NB4 (cell line): ENCODE measurements at regions not wholly inside any gene's neighbourhood (a gene's known extent, or its start where the extent isn't known, plus 50 kb on each side); places are given as distances from the start of the nearest gene placed in this dataset.
"Not testable (repeated sequence)": the region's sequence is repeated elsewhere in the genome, so short reads cannot be mapped to it uniquely, and the experiment has no call there.

Experiments
- MYC ChIP-seq: IDR thresholded peaks from 2 replicates; pipeline ENCODE4 v1.6.1; 2011; ENCODE audit warnings: low read depth, low read length
- POLR2A ChIP-seq: IDR thresholded peaks from 2 replicates; pipeline ENCODE4 v1.6.1; 2011; ENCODE audit warnings: mild to moderate bottlenecking; ENCODE audit not compliant: insufficient read length; ENCODE audit errors: extremely low read depth

GRCh38 chr7:86985342-86985741 lies 74.1 kb downstream of the ELAPOR2 start:
- not testable (repeated sequence) for TF ChIP-seq POLR2A, MYC
